ENCODE measurements at regions not wholly inside any gene's neighbourhood (a gene's known extent, or its start where the extent isn't known, plus 50 kb on each side); places are given as distances from the start of the nearest gene placed in this dataset.

GRCh38 chr15:93519599-93519998 is 430.6 kb upstream of the RGMA start:
- no peak for TF ChIP-seq CTCF (IDR thresholded peaks at IDR 0.05)
- TF ChIP-seq POLR2A (IDR thresholded peaks at IDR 0.05): no peak

GRCh38 chr15:93517176-93517575 is 428.2 kb upstream of the RGMA start:
- Histone ChIP-seq H3K9me3 (no peaks in the 10 kb centered on the region), H3K36me3 (no peaks in the 10 kb centered on the region), H3K27me3 (no peaks in the 10 kb centered on the region), H3K4me3 (no peak overlapping the region), H3K4me1 (peaks cover 0 to 9% (median 0%) of the 10 kb centered on the region in 4 donors), H3K27ac (no peak overlapping the region)
- no peak for DNase-seq (ENCODE audit: low spot score in 2 of 2)
- no peak for TF ChIP-seq POLR2A (IDR thresholded peaks at IDR 0.05)
- TF ChIP-seq EP300 (IDR thresholded peaks at IDR 0.05): no peak
- no peak for TF ChIP-seq CTCF (IDR thresholded peaks at IDR 0.05)
- 69 to 84% methylated on average over 3 of the region's 3 CpGs for WGBS, 2 donors

More at GRCh38 chr15:93519599-93519998, 430.6 kb upstream of the RGMA start:
- 78 to 83% methylated on average over 3 of the region's 3 CpGs for WGBS, 2 donors
- Histone ChIP-seq H3K9me3 (no peaks in the 10 kb centered on the region), H3K27ac (no peak overlapping the region), H3K4me3 (no peak overlapping the region), H3K27me3 (no peaks in the 10 kb centered on the region), H3K36me3 (no peaks in the 10 kb centered on the region), H3K4me1 (peaks cover 0 to 14% (median 0%) of the 10 kb centered on the region in 4 donors)
- no peak for DNase-seq (ENCODE audit: low spot score in 2 of 2)

GRCh38 chr15:93515256-93516051 is 426.4 kb upstream of the RGMA start:
- Histone ChIP-seq H3K27me3 (no peaks in the 10 kb centered on the region), H3K9me3 (no peaks in the 10 kb centered on the region), H3K4me3 (no peak overlapping the region), H3K36me3 (no peaks in the 10 kb centered on the region), H3K27ac (peak overlapping the region in 1 of 4 donors; percentile 33), H3K4me1 (peaks cover 0 to 9% (median 0%) of the 10 kb centered on the region in 4 donors)
- 70 to 78% methylated on average over 5 of the region's 5 CpGs for WGBS, 2 donors
- peak in 1 of 2 donors; percentile 62 for TF ChIP-seq EP300 (IDR thresholded peaks at IDR 0.05)
- no peak for TF ChIP-seq POLR2A (IDR thresholded peaks at IDR 0.05)
- TF ChIP-seq CTCF (IDR thresholded peaks at IDR 0.05): no peak
- DNase-seq (ENCODE audit: low spot score in 2 of 2): peak in 1 of 2 donors; percentile 49

GRCh38 chr15:93506646-93507045 is 417.6 kb upstream of the RGMA start:
- Histone ChIP-seq H3K36me3 (no peaks in the 10 kb centered on the region), H3K9me3 (no peaks in the 10 kb centered on the region), H3K4me1 (no peaks in the 10 kb centered on the region), H3K27ac (no peak overlapping the region), H3K4me3 (no peak overlapping the region), H3K27me3 (no peaks in the 10 kb centered on the region)
- DNase-seq (ENCODE audit: low spot score in 2 of 2): no peak
- WGBS, 2 donors: 86 to 93% methylated on average over 4 to 11 of the region's 11 CpGs
- TF ChIP-seq CTCF (IDR thresholded peaks at IDR 0.05) (no peak), POLR2A (IDR thresholded peaks at IDR 0.05) (no peak), EP300 (IDR thresholded peaks at IDR 0.05) (no peak)

GRCh38 chr15:93505506-93505905 is 416.5 kb upstream of the RGMA start:
- Histone ChIP-seq H3K27ac (no peak overlapping the region), H3K4me1 (no peaks in the 10 kb centered on the region), H3K4me3 (no peak overlapping the region), H3K36me3 (no peaks in the 10 kb centered on the region), H3K9me3 (no peaks in the 10 kb centered on the region), H3K27me3 (no peaks in the 10 kb centered on the region)
- DNase-seq (ENCODE audit: low spot score in 2 of 2): no peak
- no peak for TF ChIP-seq CTCF (IDR thresholded peaks at IDR 0.05)
- TF ChIP-seq EP300 (IDR thresholded peaks at IDR 0.05): no peak
- no peak for TF ChIP-seq POLR2A (IDR thresholded peaks at IDR 0.05)
- 95% methylated on average over 16 of the region's 16 CpGs for WGBS, 2 donors

Measured in tibial nerve (tissue), 4 donors.